ENCODE measurements at regions not wholly inside any gene's neighbourhood (a gene's known extent, or its start where the extent isn't known, plus 50 kb on each side); places are given as distances from the start of the nearest gene placed in this dataset.

DNA sequence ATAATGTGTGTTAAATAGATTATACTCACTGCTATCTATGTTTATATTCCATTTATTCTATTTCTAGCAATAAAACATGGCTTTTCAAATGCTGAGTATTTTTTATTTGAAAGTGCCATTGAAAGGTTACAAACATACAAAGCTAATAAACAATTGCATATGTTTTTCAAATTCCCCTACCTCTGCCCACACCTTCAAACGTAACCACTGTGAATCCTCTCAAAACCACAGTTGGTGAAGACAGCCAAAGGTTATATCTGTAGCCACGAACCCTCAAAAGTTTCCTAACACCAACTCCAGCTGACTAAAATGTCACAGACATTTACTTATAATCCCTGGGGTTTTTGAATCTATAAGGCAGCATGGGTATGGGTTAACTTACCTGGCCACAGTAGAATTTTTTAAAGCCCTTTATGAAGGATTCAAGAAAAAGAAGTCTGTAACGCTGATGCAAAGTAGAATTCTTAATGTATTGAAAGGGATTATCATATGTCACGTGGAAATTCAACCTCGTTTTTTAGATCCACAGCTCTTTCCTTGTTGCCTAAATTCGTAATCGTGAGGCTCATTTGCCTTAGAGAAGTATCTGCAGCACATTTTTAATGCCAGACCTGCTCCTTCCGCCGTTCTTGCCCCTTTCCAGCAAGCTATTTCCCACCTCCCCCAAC is 122.5 kb upstream of the ZC3H12C start (continued):
- TF ChIP-seq, protein P1, sequence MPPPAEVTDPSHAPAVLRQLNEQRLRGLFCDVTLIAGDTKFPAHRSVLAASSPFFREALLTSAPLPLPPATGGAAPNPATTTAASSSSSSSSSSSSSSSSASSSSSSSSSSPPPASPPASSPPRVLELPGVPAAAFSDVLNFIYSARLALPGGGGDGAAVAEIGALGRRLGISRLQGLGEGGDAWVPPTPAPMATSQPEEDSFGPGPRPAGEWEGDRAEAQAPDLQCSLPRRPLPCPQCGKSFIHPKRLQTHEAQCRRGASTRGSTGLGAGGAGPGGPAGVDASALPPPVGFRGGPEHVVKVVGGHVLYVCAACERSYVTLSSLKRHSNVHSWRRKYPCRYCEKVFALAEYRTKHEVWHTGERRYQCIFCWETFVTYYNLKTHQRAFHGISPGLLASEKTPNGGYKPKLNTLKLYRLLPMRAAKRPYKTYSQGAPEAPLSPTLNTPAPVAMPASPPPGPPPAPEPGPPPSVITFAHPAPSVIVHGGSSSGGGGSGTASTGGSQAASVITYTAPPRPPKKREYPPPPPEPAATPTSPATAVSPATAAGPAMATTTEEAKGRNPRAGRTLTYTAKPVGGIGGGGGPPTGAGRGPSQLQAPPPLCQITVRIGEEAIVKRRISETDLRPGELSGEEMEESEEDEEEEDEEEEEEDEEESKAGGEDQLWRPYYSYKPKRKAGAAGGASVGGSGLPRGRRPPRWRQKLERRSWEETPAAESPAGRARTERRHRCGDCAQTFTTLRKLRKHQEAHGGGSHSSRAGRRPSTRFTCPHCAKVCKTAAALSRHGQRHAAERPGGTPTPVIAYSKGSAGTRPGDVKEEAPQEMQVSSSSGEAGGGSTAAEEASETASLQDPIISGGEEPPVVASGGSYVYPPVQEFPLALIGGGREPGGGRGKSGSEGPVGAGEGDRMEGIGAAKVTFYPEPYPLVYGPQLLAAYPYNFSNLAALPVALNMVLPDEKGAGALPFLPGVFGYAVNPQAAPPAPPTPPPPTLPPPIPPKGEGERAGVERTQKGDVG (CRISPR knock-in tag; IDR thresholded peaks at IDR 0.05): no peak
- TF ChIP-seq RUNX3 (IDR thresholded peaks at IDR 0.05; ENCODE audit: low read length) (peak; percentile 99), TBL1XR1 (IDR thresholded peaks at IDR 0.05; ENCODE audit: low read depth, low read length) (peak; percentile 92), TCF3 (IDR thresholded peaks at IDR 0.05; ENCODE audit: borderline replicate concordance, insufficient read depth, low read depth, low read length) (peak; percentile 65; the same call in 1 of the 2 replicates), CHD1 (IDR thresholded peaks at IDR 0.05; ENCODE audit: low read depth, low read length) (0 out of 2 replicates have a peak, but pooled peaks have one; percentile 56), EED (IDR thresholded peaks at IDR 0.05; ENCODE audit: low read depth) (peak; percentile 71), SREBF1 (IDR thresholded peaks at IDR 0.05; ENCODE audit: low read length) (0 out of 2 replicates have a peak, but pooled peaks have one; percentile 11), EZH2 (IDR thresholded peaks at IDR 0.05; ENCODE audit: borderline replicate concordance, control insufficient read depth, low read depth, low read length) (0 out of 2 replicates have a peak, but pooled peaks have one; percentile 92), POU2F2 (IDR thresholded peaks at IDR 0.05; ENCODE audit: borderline replicate concordance, low read depth, low read length) (peak; percentile 85; the same call in 2 of the 3 replicates), LARP7 (IDR thresholded peaks at IDR 0.05) (no peak), FOXM1 (IDR thresholded peaks at IDR 0.05; ENCODE audit: low read depth, low read length) (peak; percentile 97), RELA (IDR thresholded peaks at IDR 0.05; ENCODE audit: borderline replicate concordance, partially characterized antibody) (peak; percentile 52)
- TF ChIP-seq, protein P2, sequence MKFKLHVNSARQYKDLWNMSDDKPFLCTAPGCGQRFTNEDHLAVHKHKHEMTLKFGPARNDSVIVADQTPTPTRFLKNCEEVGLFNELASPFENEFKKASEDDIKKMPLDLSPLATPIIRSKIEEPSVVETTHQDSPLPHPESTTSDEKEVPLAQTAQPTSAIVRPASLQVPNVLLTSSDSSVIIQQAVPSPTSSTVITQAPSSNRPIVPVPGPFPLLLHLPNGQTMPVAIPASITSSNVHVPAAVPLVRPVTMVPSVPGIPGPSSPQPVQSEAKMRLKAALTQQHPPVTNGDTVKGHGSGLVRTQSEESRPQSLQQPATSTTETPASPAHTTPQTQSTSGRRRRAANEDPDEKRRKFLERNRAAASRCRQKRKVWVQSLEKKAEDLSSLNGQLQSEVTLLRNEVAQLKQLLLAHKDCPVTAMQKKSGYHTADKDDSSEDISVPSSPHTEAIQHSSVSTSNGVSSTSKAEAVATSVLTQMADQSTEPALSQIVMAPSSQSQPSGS (IDR thresholded peaks at IDR 0.05; ENCODE audit: low read length): peak; percentile 95
- TF ChIP-seq, protein P3, sequence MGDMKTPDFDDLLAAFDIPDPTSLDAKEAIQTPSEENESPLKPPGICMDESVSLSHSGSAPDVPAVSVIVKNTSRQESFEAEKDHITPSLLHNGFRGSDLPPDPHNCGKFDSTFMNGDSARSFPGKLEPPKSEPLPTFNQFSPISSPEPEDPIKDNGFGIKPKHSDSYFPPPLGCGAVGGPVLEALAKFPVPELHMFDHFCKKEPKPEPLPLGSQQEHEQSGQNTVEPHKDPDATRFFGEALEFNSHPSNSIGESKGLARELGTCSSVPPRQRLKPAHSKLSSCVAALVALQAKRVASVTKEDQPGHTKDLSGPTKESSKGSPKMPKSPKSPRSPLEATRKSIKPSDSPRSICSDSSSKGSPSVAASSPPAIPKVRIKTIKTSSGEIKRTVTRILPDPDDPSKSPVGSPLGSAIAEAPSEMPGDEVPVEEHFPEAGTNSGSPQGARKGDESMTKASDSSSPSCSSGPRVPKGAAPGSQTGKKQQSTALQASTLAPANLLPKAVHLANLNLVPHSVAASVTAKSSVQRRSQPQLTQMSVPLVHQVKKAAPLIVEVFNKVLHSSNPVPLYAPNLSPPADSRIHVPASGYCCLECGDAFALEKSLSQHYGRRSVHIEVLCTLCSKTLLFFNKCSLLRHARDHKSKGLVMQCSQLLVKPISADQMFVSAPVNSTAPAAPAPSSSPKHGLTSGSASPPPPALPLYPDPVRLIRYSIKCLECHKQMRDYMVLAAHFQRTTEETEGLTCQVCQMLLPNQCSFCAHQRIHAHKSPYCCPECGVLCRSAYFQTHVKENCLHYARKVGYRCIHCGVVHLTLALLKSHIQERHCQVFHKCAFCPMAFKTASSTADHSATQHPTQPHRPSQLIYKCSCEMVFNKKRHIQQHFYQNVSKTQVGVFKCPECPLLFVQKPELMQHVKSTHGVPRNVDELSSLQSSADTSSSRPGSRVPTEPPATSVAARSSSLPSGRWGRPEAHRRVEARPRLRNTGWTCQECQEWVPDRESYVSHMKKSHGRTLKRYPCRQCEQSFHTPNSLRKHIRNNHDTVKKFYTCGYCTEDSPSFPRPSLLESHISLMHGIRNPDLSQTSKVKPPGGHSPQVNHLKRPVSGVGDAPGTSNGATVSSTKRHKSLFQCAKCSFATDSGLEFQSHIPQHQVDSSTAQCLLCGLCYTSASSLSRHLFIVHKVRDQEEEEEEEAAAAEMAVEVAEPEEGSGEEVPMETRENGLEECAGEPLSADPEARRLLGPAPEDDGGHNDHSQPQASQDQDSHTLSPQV (IDR thresholded peaks at IDR 0.05): peak; percentile 57; the same call in 1 of the 2 replicates
- TF ChIP-seq, protein P4, sequence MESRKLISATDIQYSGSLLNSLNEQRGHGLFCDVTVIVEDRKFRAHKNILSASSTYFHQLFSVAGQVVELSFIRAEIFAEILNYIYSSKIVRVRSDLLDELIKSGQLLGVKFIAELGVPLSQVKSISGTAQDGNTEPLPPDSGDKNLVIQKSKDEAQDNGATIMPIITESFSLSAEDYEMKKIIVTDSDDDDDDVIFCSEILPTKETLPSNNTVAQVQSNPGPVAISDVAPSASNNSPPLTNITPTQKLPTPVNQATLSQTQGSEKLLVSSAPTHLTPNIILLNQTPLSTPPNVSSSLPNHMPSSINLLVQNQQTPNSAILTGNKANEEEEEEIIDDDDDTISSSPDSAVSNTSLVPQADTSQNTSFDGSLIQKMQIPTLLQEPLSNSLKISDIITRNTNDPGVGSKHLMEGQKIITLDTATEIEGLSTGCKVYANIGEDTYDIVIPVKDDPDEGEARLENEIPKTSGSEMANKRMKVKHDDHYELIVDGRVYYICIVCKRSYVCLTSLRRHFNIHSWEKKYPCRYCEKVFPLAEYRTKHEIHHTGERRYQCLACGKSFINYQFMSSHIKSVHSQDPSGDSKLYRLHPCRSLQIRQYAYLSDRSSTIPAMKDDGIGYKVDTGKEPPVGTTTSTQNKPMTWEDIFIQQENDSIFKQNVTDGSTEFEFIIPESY (IDR thresholded peaks at IDR 0.05): no peak
- TF ChIP-seq, protein P5, sequence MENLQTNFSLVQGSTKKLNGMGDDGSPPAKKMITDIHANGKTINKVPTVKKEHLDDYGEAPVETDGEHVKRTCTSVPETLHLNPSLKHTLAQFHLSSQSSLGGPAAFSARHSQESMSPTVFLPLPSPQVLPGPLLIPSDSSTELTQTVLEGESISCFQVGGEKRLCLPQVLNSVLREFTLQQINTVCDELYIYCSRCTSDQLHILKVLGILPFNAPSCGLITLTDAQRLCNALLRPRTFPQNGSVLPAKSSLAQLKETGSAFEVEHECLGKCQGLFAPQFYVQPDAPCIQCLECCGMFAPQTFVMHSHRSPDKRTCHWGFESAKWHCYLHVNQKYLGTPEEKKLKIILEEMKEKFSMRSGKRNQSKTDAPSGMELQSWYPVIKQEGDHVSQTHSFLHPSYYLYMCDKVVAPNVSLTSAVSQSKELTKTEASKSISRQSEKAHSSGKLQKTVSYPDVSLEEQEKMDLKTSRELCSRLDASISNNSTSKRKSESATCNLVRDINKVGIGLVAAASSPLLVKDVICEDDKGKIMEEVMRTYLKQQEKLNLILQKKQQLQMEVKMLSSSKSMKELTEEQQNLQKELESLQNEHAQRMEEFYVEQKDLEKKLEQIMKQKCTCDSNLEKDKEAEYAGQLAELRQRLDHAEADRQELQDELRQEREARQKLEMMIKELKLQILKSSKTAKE (IDR thresholded peaks at IDR 0.05; ENCODE audit: low read depth, poor library complexity, severe bottlenecking): peak; percentile 95
